Activated effector memory CD4-positive, alpha-beta T cell treated with anti-CD3 and anti-CD28 coated beads, Interleukin-2, amount 50 U/mL, for 16 hours (primary cell): ENCODE measurements at regions not wholly inside any gene's neighbourhood (a gene's known extent, or its start where the extent isn't known, plus 50 kb on each side); places are given as distances from the start of the nearest gene placed in this dataset.
"Not testable (repeated sequence)": the region's sequence is repeated elsewhere in the genome, so short reads cannot be mapped to it uniquely, and the experiment has no call there.

ENCODE experiments used
- DNase-seq: peaks from one replicate; pipeline ENCODE4 v3.0.0-alpha.2; 2020

GRCh38 chr18:59038295-59039039 is 101.2 kb upstream of the SEC11C start:
- DNase-seq: no peak

DNA sequence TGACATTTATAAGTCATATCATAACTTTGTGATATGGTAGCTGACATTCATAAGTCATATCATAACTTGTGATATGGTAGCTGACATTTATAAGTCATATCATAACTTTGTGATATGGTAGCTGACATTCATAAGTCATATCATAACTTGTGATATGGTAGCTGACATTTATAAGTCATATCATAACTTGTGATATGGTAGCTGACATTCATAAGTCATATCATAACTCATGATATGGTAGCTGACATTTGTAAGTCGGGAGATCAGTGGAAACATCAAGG is 100.7 kb upstream of the SEC11C start:
- DNase-seq: not testable (repeated sequence)

- DNase-seq: no peak
These were observed 100.2 kb upstream of the SEC11C start for GRCh38 chr18:59039449-59039848.

DNA sequence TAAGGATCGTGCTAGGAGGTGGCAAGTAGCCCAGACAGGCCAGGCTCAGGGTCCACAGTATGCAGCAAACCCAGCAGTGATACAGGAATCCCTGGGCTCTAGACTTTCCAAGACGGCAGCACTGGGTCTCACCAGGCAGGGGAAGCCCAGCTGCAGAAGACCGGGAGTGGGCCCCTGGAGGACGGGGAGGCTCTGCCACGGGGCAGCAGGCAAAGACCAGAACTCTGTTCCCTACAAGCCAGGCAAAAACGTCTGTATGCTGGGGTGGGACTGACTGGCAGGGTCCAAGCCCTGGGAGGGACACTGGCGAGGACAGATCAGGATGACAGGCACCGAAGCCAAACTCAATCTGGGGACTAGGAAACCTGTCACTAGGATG is 98.9 kb upstream of the SEC11C start:
- DNase-seq: no peak

DNA sequence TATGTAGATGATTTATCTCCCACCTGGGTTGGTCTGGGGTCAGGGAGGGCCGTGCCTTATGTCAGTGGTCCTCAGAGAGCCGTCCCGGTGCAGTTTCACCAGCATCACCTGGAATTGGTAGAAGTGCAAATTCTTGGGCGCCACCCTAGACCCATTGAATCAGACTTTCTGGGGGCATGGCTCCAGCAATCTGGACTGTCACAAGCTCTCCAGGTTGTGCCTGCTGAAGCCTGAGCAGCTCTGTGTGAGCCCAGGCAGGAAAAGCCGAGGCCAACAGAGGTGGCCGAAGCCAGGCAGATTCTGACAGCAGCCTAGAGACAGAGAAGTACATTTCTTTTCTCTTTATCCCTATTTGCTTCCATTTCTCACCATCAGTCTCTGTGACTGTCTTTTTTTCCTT is 98.4 kb upstream of the SEC11C start:
- DNase-seq: no peak

GRCh38 chr18:59041819-59042815 is 97.6 kb upstream of the SEC11C start:
- DNase-seq: no peak

DNA sequence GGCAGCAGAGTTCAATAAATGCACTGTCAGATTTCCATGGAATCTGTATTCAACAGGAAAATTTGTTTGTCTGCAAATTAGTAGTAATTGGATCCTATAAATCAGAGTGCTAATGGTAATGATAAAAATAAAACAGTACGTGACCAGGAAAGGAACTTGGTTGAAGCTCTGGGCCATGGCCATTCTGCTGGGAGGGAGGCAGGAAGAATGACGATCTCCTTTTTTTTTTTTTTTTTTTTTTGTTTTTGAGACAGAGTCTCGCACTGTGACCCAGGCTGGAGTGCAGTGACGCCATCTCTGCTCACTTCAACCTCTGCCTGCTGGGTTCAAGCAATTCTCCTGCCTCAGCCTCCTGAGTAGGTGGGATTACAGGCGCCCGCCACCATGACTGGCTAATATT is 94.8 kb upstream of the SEC11C start:
- DNase-seq: no peak

DNA sequence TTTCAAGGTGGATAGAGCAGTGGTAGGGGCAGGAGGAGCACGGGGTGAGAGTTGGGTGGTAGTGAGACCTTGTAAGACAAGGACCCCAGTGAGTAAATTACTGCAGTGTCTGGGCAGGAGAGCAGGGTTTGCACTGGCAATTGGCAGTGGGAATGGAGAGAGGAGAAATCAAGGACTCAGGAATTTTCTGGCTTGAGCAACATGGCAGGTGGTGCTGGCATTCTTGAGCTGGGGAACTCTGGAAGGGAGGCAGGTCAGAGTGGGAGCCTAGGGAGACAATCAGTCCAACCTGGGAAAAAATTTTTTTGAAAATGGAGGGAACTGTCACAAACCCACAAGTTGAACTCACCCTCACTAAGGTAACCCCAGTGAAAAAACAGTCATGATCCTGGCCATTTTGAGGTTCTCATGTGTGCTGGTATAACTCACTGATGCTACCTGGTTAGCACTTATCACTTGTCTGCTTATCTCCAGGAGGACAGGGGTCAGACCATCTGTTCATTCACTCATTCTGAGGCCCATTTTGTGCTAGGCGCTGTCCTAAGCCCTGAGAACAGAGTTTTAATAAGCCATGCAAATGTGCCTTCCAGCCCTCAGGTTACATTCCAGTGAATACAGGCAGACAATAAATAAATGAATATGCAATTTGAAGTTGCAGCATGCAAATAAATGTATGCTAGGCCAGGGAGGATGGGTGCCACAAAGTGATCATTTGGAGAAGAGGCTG is 92.2 kb upstream of the SEC11C start:
- no peak for DNase-seq

DNA sequence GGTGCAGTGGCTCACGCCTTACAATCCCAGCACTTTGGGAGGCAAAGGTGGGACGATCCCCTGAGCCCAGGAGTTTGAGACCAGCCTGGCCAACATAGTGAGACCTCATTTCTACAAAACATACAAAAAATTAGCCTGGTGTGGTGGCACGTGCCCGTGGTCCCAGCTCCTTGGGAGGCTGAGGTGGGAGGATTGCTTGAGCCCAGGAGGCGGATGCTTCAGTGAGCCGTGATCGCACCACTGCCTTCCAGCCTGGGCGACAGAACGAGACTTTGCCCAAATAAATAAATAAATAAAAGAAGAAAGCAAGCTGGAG is 91.7 kb upstream of the SEC11C start:
- no peak for DNase-seq

DNA sequence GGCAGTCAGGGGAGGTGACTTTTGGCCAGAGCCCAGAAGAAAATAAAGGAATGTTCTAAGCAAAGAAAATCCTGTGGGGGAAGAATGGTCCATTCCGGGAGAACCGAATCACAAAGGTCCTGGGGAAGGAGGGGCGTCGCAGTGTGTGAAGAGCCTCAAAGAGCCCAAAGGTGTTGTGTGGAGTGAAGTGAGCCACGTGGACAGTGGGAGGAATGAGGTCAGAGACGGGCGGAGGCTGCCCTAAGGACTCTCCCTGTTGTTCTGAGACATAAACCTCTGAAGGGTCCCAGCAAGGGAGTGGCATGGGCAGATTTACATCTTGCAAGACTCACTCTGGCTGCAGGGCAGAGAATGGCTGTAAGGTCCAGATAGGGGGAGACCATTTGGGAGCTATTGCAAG is 91.3 kb upstream of the SEC11C start:
- DNase-seq: no peak

DNA sequence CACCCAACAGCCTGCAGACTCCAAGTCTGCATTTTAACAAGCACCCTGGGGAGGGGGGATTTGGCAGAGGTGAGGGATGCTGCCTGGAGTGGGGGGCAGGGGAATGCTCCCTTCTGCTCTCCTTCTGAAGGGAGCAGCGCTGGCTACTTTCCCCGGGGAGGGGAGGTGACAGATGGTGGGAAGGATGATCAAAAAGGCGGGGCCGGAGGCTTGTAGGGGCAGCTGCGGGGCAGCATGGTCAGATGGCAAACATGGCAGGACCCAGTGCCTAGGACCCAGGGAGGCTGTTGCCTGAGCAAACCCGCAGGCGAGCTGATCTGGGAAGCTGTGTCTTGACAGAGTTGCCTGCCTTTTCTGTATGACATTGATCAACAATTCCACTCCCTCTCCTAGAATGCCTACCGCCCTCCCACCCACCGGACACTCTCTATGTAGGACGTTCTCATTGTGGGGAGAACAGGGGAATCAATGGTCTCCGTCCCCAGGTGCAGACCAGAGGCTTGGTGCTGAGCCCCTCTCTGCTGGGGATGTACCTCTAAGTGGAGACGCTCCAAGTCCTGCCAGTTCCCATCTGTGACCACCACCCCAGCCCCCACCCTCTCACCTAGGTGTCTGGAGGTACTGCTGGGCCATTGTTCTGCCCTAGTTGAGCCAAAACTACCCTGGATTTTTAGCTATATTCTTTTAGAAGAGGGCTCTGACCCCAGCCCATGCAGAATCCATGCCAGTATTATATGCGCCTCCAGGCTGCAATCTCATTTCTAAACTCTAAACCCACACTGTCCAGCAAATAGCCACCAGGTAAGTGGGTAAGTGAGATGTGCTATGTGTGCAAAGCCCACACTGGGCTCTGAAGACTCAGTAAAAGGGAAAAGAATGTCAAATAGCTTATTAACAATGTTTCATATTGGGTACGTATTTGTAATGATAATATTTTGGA is 89.7 kb upstream of the SEC11C start:
- no peak for DNase-seq

DNA sequence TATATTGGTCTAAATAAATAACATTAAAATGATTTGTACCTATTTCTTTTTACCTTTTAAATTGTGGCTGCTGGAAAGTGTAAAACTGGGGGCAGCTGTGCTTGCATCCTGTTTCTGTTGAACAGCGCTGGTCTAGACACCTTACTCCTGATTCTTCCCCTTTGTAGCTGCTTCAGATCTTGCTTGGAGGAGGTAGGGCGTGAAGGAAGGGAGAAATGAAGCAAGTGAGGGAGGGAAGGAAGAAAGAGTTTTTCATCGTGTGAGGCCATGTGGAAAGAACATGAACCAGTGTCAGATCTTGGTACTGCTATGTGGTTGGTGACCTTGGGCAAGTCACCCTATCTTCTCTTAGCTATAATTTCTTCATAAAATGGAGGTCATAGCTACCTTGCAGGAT is 89.0 kb upstream of the SEC11C start:
- no peak for DNase-seq

DNA sequence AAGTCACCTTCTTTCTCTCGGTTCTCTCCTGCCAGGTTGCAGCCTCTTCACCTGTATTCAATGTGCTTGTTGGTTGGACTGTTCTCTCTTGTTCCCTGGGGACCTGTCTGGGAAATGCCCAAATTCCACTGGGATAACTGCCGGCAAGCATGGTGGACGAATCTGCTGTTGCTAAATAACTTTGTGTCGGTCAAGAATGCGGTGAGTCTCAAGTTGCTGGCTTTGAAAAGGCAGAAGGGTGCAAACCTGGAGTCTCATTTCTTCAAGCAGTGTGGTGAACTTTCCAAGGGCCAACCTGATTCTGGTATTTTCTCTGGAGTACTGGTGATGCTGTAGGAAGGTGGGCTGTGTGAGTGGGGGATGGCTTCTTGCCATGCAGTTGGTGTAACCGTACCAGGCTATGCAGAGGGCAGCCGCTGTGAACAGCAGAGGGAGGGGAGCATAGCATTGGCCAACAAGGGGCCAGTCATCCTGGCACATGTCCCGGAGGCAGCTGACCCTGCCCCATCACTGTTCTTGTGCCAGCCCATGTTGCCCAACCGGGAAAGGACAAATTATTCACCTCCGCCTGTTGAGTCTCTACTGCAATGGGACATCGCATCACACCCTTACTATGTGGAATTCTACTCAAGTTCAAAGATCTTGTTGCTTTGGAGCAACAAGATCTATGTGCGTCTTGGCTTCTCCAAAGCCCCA is 88.1 kb upstream of the SEC11C start:
- DNase-seq: no peak

GRCh38 chr18:59052965-59053820 is 86.5 kb upstream of the SEC11C start:
- no peak for DNase-seq

- no peak for DNase-seq
These were observed 85.0 kb upstream of the SEC11C start for GRCh38 chr18:59054496-59055287.

DNA sequence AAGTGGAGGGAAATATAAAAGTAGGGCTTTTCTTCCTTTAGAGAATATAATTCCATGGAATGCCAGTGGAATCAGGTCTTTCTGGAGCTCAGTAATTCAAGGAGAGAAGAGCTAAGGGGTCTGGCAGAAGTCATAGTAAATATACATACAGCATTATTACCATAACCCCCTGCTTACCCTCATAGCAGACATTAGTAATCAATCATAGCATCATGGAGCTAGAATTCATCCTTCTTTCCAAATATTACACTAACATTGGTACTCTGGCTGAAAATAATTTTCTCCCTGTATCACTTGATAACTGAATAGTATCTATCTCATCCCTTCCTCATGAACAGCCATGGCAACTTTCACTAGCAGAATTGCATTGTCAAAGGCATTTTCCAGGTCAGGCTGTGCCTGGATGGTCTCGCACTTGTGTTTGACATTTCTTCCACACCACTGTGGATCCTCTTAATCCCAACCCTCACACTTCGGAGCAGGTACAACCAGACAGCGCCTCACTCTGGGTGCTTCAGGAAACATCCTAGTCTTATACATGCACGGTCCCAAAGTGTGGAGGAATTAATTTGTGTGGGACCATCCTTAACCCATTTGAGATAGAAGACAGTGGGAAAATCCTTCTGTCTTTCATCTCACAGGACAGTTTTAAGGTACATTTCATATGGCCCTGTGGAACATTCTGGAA is 84.2 kb upstream of the SEC11C start:
- DNase-seq: no peak

GRCh38 chr18:59056706-59057492 is 82.8 kb upstream of the SEC11C start:
- DNase-seq: no peak

DNA sequence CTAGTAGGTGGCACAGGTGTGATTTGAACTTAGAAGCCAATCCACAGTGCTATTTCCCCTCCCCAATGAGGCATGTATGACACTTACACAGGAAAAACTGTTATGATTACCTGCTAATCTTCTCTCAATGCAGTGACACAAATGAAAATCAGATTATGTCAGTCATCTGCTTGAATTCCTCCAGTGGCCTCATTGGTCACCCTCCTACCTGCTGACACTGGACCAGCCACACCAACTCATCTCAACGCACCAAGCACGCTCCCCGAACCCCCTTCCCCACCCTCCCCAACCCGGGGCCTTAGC is 82.2 kb upstream of the SEC11C start:
- DNase-seq: no peak

- no peak for DNase-seq
These were observed 81.7 kb upstream of the SEC11C start for GRCh38 chr18:59057969-59058368.
